Ishikawa (cell line): ENCODE measurements at regions not wholly inside any gene's neighbourhood (a gene's known extent, or its start where the extent isn't known, plus 50 kb on each side); places are given as distances from the start of the nearest gene placed in this dataset.

Experiments
- CEBPB ChIP-seq: IDR thresholded peaks from 2 replicates; pipeline ENCODE4 v1.6.1; 2012
- EP300 ChIP-seq: IDR thresholded peaks from 2 replicates; pipeline ENCODE4 v1.6.1; 2012; ENCODE audit warnings: borderline replicate concordance
- TCF12 ChIP-seq: IDR thresholded peaks from 2 replicates; pipeline ENCODE4 v1.6.1; 2012; ENCODE audit warnings: low read depth
- TEAD4 ChIP-seq: IDR thresholded peaks from 2 replicates; pipeline ENCODE4 v1.6.1; 2012

- TF ChIP-seq CEBPB, result no peak
- no peak for TF ChIP-seq TCF12
- TF ChIP-seq EP300, result no peak
- TF ChIP-seq TEAD4, result no peak
Observed at GRCh38 chr6:28824793-28825731, 98.7 kb downstream of the TRIM27 start.
